ENCODE measurements at regions not wholly inside any gene's neighbourhood (a gene's known extent, or its start where the extent isn't known, plus 50 kb on each side); places are given as distances from the start of the nearest gene placed in this dataset.

DNA sequence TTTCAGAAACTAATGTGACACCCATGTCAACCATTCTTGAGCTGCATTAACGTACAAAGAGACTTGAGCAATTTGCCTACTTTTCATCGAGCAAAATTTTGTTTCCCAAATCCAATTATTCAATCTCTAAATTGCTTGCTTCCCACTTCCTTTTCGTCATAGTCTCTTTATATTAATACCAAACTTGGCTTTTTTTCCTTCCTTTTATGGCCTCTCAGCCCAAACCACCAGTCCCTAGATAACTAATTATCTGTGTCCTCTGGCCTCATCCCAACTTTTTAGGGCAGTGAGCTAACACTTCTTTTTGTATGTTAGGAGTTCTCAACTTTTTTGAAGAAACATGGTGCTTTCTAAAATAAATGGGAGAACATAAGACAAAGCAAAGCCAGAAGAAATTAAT, 155.5 kb upstream of the S1PR3 start:
- TF ChIP-seq FOSL2 (IDR thresholded peaks at IDR 0.05; ENCODE audit: borderline replicate concordance, low read depth) (no peak), MAX (IDR thresholded peaks at IDR 0.05; ENCODE audit: low read depth) (no peak), TAF1 (IDR thresholded peaks at IDR 0.05; ENCODE audit: borderline replicate concordance, low read depth, low read length) (no peak), NFIC (IDR thresholded peaks at IDR 0.05; ENCODE audit: borderline replicate concordance) (no peak), RFX5 (IDR thresholded peaks at IDR 0.05; ENCODE audit: low read length) (no peak), POLR2AphosphoS5 (IDR thresholded peaks at IDR 0.05; ENCODE audit: low read depth, low read length) (no peak), SIN3A (IDR thresholded peaks at IDR 0.05; ENCODE audit: borderline replicate concordance, low read depth, low read length) (no peak), GABPA (IDR thresholded peaks at IDR 0.05; ENCODE audit: low read depth) (no peak), FOXM1 (IDR thresholded peaks at IDR 0.05; ENCODE audit: low read depth) (no peak), SMC3 (IDR thresholded peaks at IDR 0.05; ENCODE audit: low read depth, low read length) (no peak)
- TF ChIP-seq, protein P1, sequence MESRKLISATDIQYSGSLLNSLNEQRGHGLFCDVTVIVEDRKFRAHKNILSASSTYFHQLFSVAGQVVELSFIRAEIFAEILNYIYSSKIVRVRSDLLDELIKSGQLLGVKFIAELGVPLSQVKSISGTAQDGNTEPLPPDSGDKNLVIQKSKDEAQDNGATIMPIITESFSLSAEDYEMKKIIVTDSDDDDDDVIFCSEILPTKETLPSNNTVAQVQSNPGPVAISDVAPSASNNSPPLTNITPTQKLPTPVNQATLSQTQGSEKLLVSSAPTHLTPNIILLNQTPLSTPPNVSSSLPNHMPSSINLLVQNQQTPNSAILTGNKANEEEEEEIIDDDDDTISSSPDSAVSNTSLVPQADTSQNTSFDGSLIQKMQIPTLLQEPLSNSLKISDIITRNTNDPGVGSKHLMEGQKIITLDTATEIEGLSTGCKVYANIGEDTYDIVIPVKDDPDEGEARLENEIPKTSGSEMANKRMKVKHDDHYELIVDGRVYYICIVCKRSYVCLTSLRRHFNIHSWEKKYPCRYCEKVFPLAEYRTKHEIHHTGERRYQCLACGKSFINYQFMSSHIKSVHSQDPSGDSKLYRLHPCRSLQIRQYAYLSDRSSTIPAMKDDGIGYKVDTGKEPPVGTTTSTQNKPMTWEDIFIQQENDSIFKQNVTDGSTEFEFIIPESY (IDR thresholded peaks at IDR 0.05; ENCODE audit: borderline replicate concordance, low read depth): no peak
- TF ChIP-seq, protein P2, sequence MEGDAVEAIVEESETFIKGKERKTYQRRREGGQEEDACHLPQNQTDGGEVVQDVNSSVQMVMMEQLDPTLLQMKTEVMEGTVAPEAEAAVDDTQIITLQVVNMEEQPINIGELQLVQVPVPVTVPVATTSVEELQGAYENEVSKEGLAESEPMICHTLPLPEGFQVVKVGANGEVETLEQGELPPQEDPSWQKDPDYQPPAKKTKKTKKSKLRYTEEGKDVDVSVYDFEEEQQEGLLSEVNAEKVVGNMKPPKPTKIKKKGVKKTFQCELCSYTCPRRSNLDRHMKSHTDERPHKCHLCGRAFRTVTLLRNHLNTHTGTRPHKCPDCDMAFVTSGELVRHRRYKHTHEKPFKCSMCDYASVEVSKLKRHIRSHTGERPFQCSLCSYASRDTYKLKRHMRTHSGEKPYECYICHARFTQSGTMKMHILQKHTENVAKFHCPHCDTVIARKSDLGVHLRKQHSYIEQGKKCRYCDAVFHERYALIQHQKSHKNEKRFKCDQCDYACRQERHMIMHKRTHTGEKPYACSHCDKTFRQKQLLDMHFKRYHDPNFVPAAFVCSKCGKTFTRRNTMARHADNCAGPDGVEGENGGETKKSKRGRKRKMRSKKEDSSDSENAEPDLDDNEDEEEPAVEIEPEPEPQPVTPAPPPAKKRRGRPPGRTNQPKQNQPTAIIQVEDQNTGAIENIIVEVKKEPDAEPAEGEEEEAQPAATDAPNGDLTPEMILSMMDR (IDR thresholded peaks at IDR 0.05): no peak
- TF ChIP-seq, protein P3, sequence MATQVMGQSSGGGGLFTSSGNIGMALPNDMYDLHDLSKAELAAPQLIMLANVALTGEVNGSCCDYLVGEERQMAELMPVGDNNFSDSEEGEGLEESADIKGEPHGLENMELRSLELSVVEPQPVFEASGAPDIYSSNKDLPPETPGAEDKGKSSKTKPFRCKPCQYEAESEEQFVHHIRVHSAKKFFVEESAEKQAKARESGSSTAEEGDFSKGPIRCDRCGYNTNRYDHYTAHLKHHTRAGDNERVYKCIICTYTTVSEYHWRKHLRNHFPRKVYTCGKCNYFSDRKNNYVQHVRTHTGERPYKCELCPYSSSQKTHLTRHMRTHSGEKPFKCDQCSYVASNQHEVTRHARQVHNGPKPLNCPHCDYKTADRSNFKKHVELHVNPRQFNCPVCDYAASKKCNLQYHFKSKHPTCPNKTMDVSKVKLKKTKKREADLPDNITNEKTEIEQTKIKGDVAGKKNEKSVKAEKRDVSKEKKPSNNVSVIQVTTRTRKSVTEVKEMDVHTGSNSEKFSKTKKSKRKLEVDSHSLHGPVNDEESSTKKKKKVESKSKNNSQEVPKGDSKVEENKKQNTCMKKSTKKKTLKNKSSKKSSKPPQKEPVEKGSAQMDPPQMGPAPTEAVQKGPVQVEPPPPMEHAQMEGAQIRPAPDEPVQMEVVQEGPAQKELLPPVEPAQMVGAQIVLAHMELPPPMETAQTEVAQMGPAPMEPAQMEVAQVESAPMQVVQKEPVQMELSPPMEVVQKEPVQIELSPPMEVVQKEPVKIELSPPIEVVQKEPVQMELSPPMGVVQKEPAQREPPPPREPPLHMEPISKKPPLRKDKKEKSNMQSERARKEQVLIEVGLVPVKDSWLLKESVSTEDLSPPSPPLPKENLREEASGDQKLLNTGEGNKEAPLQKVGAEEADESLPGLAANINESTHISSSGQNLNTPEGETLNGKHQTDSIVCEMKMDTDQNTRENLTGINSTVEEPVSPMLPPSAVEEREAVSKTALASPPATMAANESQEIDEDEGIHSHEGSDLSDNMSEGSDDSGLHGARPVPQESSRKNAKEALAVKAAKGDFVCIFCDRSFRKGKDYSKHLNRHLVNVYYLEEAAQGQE (IDR thresholded peaks at IDR 0.05; ENCODE audit: low read depth, low read length): no peak
- TF ChIP-seq, protein P4, sequence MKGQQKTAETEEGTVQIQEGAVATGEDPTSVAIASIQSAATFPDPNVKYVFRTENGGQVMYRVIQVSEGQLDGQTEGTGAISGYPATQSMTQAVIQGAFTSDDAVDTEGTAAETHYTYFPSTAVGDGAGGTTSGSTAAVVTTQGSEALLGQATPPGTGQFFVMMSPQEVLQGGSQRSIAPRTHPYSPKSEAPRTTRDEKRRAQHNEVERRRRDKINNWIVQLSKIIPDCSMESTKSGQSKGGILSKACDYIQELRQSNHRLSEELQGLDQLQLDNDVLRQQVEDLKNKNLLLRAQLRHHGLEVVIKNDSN (IDR thresholded peaks at IDR 0.05; ENCODE audit: borderline replicate concordance, low read depth): no peak
